Hepatocyte (in vitro differentiated cells): ENCODE measurements at regions not wholly inside any gene's neighbourhood (a gene's known extent, or its start where the extent isn't known, plus 50 kb on each side); places are given as distances from the start of the nearest gene placed in this dataset.
A peak's percentile ranks its signal among the peaks of the same experiment; 100 is the strongest.

Experiments used
- DNase-seq: peaks from one replicate; pipeline ENCODE4 v3.0.0-alpha.2; 2016; ENCODE audit warnings: low spot score
- H2AFZ ChIP-seq: fragments of 200-600 bp; sonication (generic); 2 replicates; pipeline ENCODE4 v1.6.0; 2016; ENCODE audit warnings: antibody characterized with exemption, mild to moderate bottlenecking
- H3K27ac ChIP-seq: fragments of 200-600 bp; sonication (generic); 2 replicates; pipeline ENCODE4 v1.5.1; 2016; ENCODE audit warnings: mild to moderate bottlenecking
- H3K27me3 ChIP-seq: fragments of 200-600 bp; sonication (generic); 2 replicates; pipeline ENCODE4 v1.6.1; 2016
- H3K36me3 ChIP-seq: fragments of 200-600 bp; sonication (generic); replicated peaks from 2 replicates; pipeline ENCODE4 v1.5.1; 2016; ENCODE audit warnings: low read depth; ENCODE audit not compliant: insufficient read depth
- H3K4me1 ChIP-seq: fragments of 200-600 bp; sonication (generic); 2 replicates; pipeline ENCODE4 v1.5.1; 2016; ENCODE audit warnings: mild to moderate bottlenecking, moderate library complexity; ENCODE audit not compliant: insufficient read depth
- H3K4me2 ChIP-seq: fragments of 200-600 bp; sonication (generic); 2 replicates; pipeline ENCODE4 v1.6.0; 2016
- H3K4me3 ChIP-seq: fragments of 200-600 bp; sonication (generic); 2 replicates; pipeline ENCODE4 v1.5.1; 2016; ENCODE audit warnings: mild to moderate bottlenecking
- H3K79me2 ChIP-seq: fragments of 200-600 bp; sonication (generic); 2 replicates; pipeline ENCODE4 v1.6.0; 2017; ENCODE audit warnings: mild to moderate bottlenecking
- H3K9me2 ChIP-seq: fragments of 200-600 bp; sonication (generic); replicated peaks from 2 replicates; pipeline ENCODE4 v1.6.0; 2017; ENCODE audit warnings: mild to moderate bottlenecking; ENCODE audit not compliant: insufficient read depth
- H3K9me3 ChIP-seq: fragments of 200-600 bp; sonication (generic); 2 replicates; pipeline ENCODE4 v1.5.1; 2016; ENCODE audit warnings: low read depth, mild to moderate bottlenecking
- H4K20me1 ChIP-seq: fragments of 200-600 bp; sonication (generic); 2 replicates; pipeline ENCODE4 v1.6.0; 2016; ENCODE audit warnings: mild to moderate bottlenecking; ENCODE audit not compliant: insufficient read depth, poor library complexity, severe bottlenecking
- CTCF ChIP-seq: fragments of 200-600 bp; sonication (generic); IDR thresholded peaks from 2 replicates; pipeline ENCODE4 v1.5.1; 2016; ENCODE audit warnings: antibody characterized with exemption, mild to moderate bottlenecking; ENCODE audit not compliant: poor library complexity
- EZH2 ChIP-seq: fragments of 200-600 bp; sonication (generic); IDR thresholded peaks from 2 replicates; pipeline ENCODE4 v1.6.1; 2016; ENCODE audit warnings: antibody characterized with exemption, mild to moderate bottlenecking, borderline replicate concordance
- EZH2phosphoT487 ChIP-seq: fragments of 200-600 bp; sonication (generic); IDR thresholded peaks from one replicate; pipeline ENCODE4 v1.6.1; 2018; ENCODE audit warnings: antibody characterized with exemption, mild to moderate bottlenecking, low read depth, moderate library complexity; ENCODE audit not compliant: unreplicated experiment, severe bottlenecking
- WGBS: methylation state at CpG from one replicate; pipeline ENCODE4 v1.1.6; 2016; ENCODE audit warnings: low lambda C conversion rate; ENCODE audit errors: missing lambda C conversion rate; 5-methylcytosine and 5-hydroxymethylcytosine counted together

- TF ChIP-seq EZH2: no peak
- no peak for TF ChIP-seq CTCF
- no peak for TF ChIP-seq EZH2phosphoT487
- WGBS: 49% methylated on average over 5 of the region's 5 CpGs
- no peak overlapping the region for H2AFZ ChIP-seq
- H3K27me3 ChIP-seq: no peaks in the 10 kb centered on the region
- no peaks in the 10 kb centered on the region for H4K20me1 ChIP-seq
- DNase-seq: peak; percentile 5
- no peaks in the 10 kb centered on the region for H3K9me3 ChIP-seq
- H3K4me1 ChIP-seq: no peaks in the 10 kb centered on the region
- H3K4me2 ChIP-seq: no peak overlapping the region
- no peak overlapping the region for H3K27ac ChIP-seq
- H3K79me2 ChIP-seq: no peaks in the 10 kb centered on the region
- H3K4me3 ChIP-seq: no peak overlapping the region
- no peaks in the 10 kb centered on the region for H3K9me2 ChIP-seq
- no peaks in the 10 kb centered on the region for H3K36me3 ChIP-seq
Observed at GRCh38 chr4:66097218-66097617, 426.9 kb upstream of the EPHA5 start.

GRCh38 chr4:66095065-66095464 lies 424.8 kb upstream of the EPHA5 start:
- no peaks in the 10 kb centered on the region for H3K27me3 ChIP-seq
- no peak overlapping the region for H2AFZ ChIP-seq
- H4K20me1 ChIP-seq: no peaks in the 10 kb centered on the region
- H3K9me3 ChIP-seq: no peaks in the 10 kb centered on the region
- DNase-seq: no peak
- TF ChIP-seq EZH2: no peak
- TF ChIP-seq EZH2phosphoT487: no peak
- TF ChIP-seq CTCF: no peak
- no peak overlapping the region for H3K27ac ChIP-seq
- 91% methylated on average over 2 of the region's 2 CpGs for WGBS
- H3K4me3 ChIP-seq: no peak overlapping the region
- no peak overlapping the region for H3K4me2 ChIP-seq
- H3K79me2 ChIP-seq: no peaks in the 10 kb centered on the region
- no peaks in the 10 kb centered on the region for H3K9me2 ChIP-seq
- no peaks in the 10 kb centered on the region for H3K4me1 ChIP-seq
- no peaks in the 10 kb centered on the region for H3K36me3 ChIP-seq

- H3K36me3 ChIP-seq: no peaks in the 10 kb centered on the region
- H3K27ac ChIP-seq: no peak overlapping the region
- no peaks in the 10 kb centered on the region for H3K9me2 ChIP-seq
- no peaks in the 10 kb centered on the region for H4K20me1 ChIP-seq
- DNase-seq: no peak
- 97% methylated on average over 15 of the region's 15 CpGs for WGBS
- H3K4me1 ChIP-seq: no peaks in the 10 kb centered on the region
- no peak overlapping the region for H3K4me3 ChIP-seq
- no peaks in the 10 kb centered on the region for H3K79me2 ChIP-seq
- TF ChIP-seq EZH2phosphoT487 (no peak), CTCF (no peak)
- no peak overlapping the region for H3K4me2 ChIP-seq
- no peak overlapping the region for H2AFZ ChIP-seq
- no peaks in the 10 kb centered on the region for H3K9me3 ChIP-seq
- H3K27me3 ChIP-seq: no peaks in the 10 kb centered on the region
Observed at GRCh38 chr4:66094070-66094469, 423.8 kb upstream of the EPHA5 start.

- no peak overlapping the region for H2AFZ ChIP-seq
- no peaks in the 10 kb centered on the region for H3K9me3 ChIP-seq
- H3K79me2 ChIP-seq: no peaks in the 10 kb centered on the region
- no peak for DNase-seq
- no peaks in the 10 kb centered on the region for H4K20me1 ChIP-seq
- no peak overlapping the region for H3K4me2 ChIP-seq
- H3K27ac ChIP-seq: no peak overlapping the region
- H3K9me2 ChIP-seq: no peaks in the 10 kb centered on the region
- no peaks in the 10 kb centered on the region for H3K27me3 ChIP-seq
- H3K4me1 ChIP-seq: no peaks in the 10 kb centered on the region
- H3K4me3 ChIP-seq: no peak overlapping the region
- no peak for TF ChIP-seq EZH2
- no peak for TF ChIP-seq CTCF
- no peak for TF ChIP-seq EZH2phosphoT487
- H3K36me3 ChIP-seq: no peaks in the 10 kb centered on the region
- 94% methylated on average over 1 of the region's 1 CpG for WGBS
Observed at GRCh38 chr4:66091786-66092185, 421.5 kb upstream of the EPHA5 start.
